Endothelial cell of umbilical vein (primary cell): ENCODE measurements at regions not wholly inside any gene's neighbourhood (a gene's known extent, or its start where the extent isn't known, plus 50 kb on each side); places are given as distances from the start of the nearest gene placed in this dataset.

ENCODE experiments used
- BruUV-seq: library from RNA; stranded (reverse); fragments of 400-500 nt; replicated peaks from 2 replicates; lab custom pipeline; 2021; lab: Mats Ljungman, UMichigan
- CTCF ChIA-PET: fragments of 300-600, 350-600 bp; sonication (Branson Sonifier 250); formaldehyde crosslinking; loops from one replicate; lab custom pipeline; 2021; ENCODE audit warnings: antibody characterized with exemption, inconsistent platforms; lab: Charles Lee
- POLR2A ChIA-PET: fragments of 300-600, 350-600 bp; sonication (Branson Sonifier 250); formaldehyde crosslinking; loops from one replicate; lab custom pipeline; 2021; ENCODE audit warnings: antibody characterized with exemption, inconsistent platforms; lab: Charles Lee
- DNase-seq: peaks from one replicate; pipeline ENCODE4 v3.0.0-alpha.2; 2011; ENCODE audit warnings: low read depth, low spot score
- FAIRE-seq: peaks from 2 replicates; lab custom pipeline; 2011; peaks lifted over from hg19 to GRCh38; lab: Jason Lieb, UNC
- H2AFZ ChIP-seq: 2 replicates; pipeline ENCODE4 v1.6.0; 2012; ENCODE audit warnings: low read depth, low read length, control low read depth, inconsistent platforms
- H3K27ac ChIP-seq: 2 replicates; pipeline ENCODE4 v1.5.1; 2011; ENCODE audit warnings: low read depth, mild to moderate bottlenecking, control low read depth, low read length, moderate library complexity; ENCODE audit not compliant: insufficient read depth
- H3K27me3 ChIP-seq, 2 experiments: 2 replicates each; pipeline versions ENCODE4 v1.6.0 to v1.6.1; 2011; ENCODE audit warnings: low read length in 2 of 2, mixed read lengths in 1 of 2; ENCODE audit not compliant: control insufficient read depth in 2 of 2, insufficient read depth in 2 of 2
- H3K36me3 ChIP-seq, 2 experiments: 2 replicates in 1 of 2; 3 replicates in 1 of 2; pipeline ENCODE4 v1.5.1; 2011; ENCODE audit warnings: low read length in 2 of 2, mild to moderate bottlenecking in 1 of 2, moderate library complexity in 1 of 2; ENCODE audit not compliant: control insufficient read depth in 2 of 2, insufficient read depth in 2 of 2; ENCODE audit errors: extremely low read depth in 1 of 2
- H3K4me1 ChIP-seq: 3 replicates; pipeline ENCODE4 v1.5.1; 2011; ENCODE audit warnings: mild to moderate bottlenecking, low read length; ENCODE audit not compliant: control insufficient read depth, insufficient read depth; ENCODE audit errors: extremely low read depth
- H3K4me2 ChIP-seq: 2 replicates; pipeline ENCODE4 v1.6.1; 2011; ENCODE audit warnings: low read length, control low read depth, mixed read lengths; ENCODE audit not compliant: insufficient read depth
- H3K4me3 ChIP-seq, 3 experiments: fragments of 200-600 bp in 1 of 3; sonication (generic), shearing (Covaris generic) in 1 of 3; replicated peaks in 1 of 3; 2 replicates each; pipeline ENCODE4 v1.5.1; 2011 to 2016; ENCODE audit warnings: control low read depth in 3 of 3, low read length in 3 of 3, mild to moderate bottlenecking in 2 of 3, inconsistent platforms in 1 of 3, low read depth in 1 of 3, moderate library complexity in 1 of 3; ENCODE audit not compliant: insufficient read depth in 1 of 3
- H3K79me2 ChIP-seq: 2 replicates; pipeline ENCODE4 v1.6.0; 2012; ENCODE audit warnings: low read length, inconsistent platforms; ENCODE audit not compliant: control insufficient read depth, insufficient read depth
- H3K9ac ChIP-seq: replicated peaks from 2 replicates; pipeline ENCODE3; 2011; ENCODE audit warnings: low read length, control low read depth; ENCODE audit not compliant: insufficient read depth; ENCODE audit errors: extremely low read depth
- H3K9me1 ChIP-seq: replicated peaks from 3 replicates; pipeline ENCODE4 v1.6.0; 2011; ENCODE audit warnings: mild to moderate bottlenecking, low read length; ENCODE audit not compliant: control insufficient read depth, insufficient read depth; ENCODE audit errors: extremely low read depth
- H3K9me3 ChIP-seq: replicated peaks from 2 replicates; pipeline ENCODE4 v1.5.1; 2012; ENCODE audit warnings: low read length, inconsistent platforms; ENCODE audit not compliant: control insufficient read depth, insufficient read depth
- H4K20me1 ChIP-seq: replicated peaks from 2 replicates; pipeline ENCODE3; 2011; ENCODE audit warnings: mild to moderate bottlenecking, low read length; ENCODE audit not compliant: control insufficient read depth, insufficient read depth; ENCODE audit errors: extremely low read depth
- EZH2 ChIP-seq: IDR thresholded peaks from 2 replicates; pipeline ENCODE4 v1.6.1; 2012; ENCODE audit warnings: borderline replicate concordance, low read depth, mild to moderate bottlenecking, moderate library complexity, low read length, inconsistent platforms; ENCODE audit not compliant: severe bottlenecking
- FOS ChIP-seq: IDR thresholded peaks from 2 replicates; pipeline ENCODE4 v1.6.1; 2011; ENCODE audit warnings: mild to moderate bottlenecking, low read length, moderate library complexity, borderline replicate concordance; ENCODE audit not compliant: insufficient read depth
- GATA2 ChIP-seq: IDR thresholded peaks from 2 replicates; pipeline ENCODE4 v1.7.0; 2011; ENCODE audit warnings: low read depth, mild to moderate bottlenecking, moderate library complexity, mixed read lengths, low read length; ENCODE audit not compliant: insufficient read length, insufficient read depth
- JUN ChIP-seq: IDR thresholded peaks from 2 replicates; pipeline ENCODE4 v1.6.1; 2011; ENCODE audit warnings: borderline replicate concordance, low read depth; ENCODE audit not compliant: insufficient read length, insufficient read depth
- MAX ChIP-seq: IDR thresholded peaks from 2 replicates; pipeline ENCODE4 v1.6.1; 2011; ENCODE audit not compliant: insufficient read depth, insufficient read length
- MYC ChIP-seq: IDR thresholded peaks from one replicate; pipeline ENCODE4 v1.6.1; 2011; ENCODE audit warnings: mild to moderate bottlenecking, low read depth, low read length
- POLR2A ChIP-seq: IDR thresholded peaks from 2 replicates; pipeline ENCODE4 v1.6.1; 2012; ENCODE audit warnings: low read depth, mild to moderate bottlenecking, control low read depth, low read length
- POLR2AphosphoS5 ChIP-seq: IDR thresholded peaks from 2 replicates; pipeline ENCODE4 v1.6.1; 2012; ENCODE audit warnings: low read depth, mild to moderate bottlenecking, control low read depth, low read length, moderate library complexity; ENCODE audit not compliant: insufficient read depth
- dilution Hi-C: fragments of 300-500 bp; cut with MboI; formaldehyde crosslinking; loops from one replicate; pipeline ENCODE4 v1.15.0; 2019; ENCODE audit warnings: low sequenced_read_pairs; ENCODE audit not compliant: extremely low pct_ligation_motif_present
- intact Hi-C: fragments of 100-400 bp; cut with micrococcal nuclease; formaldehyde crosslinking; loops from one replicate; pipeline ENCODE4 v1.10.0; 2022
- TF ChIP-seq, protein P1 (sequence below), 2 donors: IDR thresholded peaks; 1 replicate in 1 of 2; 2 replicates in 1 of 2; pipeline ENCODE4 v1.5.1; 2011; ENCODE audit warnings: low read length in 2 of 2, mild to moderate bottlenecking in 2 of 2, moderate library complexity in 2 of 2, control low read depth in 1 of 2, inconsistent platforms in 1 of 2, low read depth in 1 of 2; ENCODE audit not compliant: insufficient read depth in 1 of 2; ENCODE audit errors: extremely low read depth in 1 of 2

DNA sequence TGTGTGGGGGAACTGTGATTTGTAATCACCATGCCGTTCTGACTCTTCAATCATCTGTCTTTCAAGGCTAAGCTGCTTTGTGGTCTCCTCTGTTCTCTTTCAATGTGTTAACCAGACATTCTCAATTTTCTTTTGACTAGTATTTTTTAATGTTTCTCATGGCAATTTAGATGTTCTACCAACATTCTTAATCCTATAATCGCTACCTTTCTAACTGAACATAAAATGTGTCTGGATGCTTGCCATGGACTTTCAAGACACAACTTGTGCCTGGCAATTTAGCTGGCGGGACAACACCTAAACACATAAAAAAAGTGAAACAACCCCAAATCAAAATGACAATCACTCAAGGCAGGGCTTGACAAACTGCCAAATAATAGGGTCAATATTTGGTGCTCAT, 135.0 kb upstream of the ACKR3 start:
- DNase-seq = no peak
- no peak for FAIRE-seq
- Histone ChIP-seq H2AFZ (no peak overlapping the region), H3K27me3 (no peaks in the 10 kb centered on the region), H3K79me2 (no peaks in the 10 kb centered on the region), H3K4me1 (no peaks in the 10 kb centered on the region), H3K4me2 (no peak overlapping the region), H3K36me3 (no peaks in the 10 kb centered on the region), H3K9me3 (no peaks in the 10 kb centered on the region), H3K4me3 (no peak overlapping the region), H4K20me1 (no peaks in the 10 kb centered on the region), H3K9ac (no peak overlapping the region), H3K27ac (no peak overlapping the region), H3K9me1 (no peaks in the 10 kb centered on the region)
- ChIA-PET POLR2A (no interaction called here), CTCF (no interaction called here)
- no TSS peak for BruUV-seq
- no peak for TF ChIP-seq MYC
- TF ChIP-seq POLR2A = no peak
- no peak for TF ChIP-seq MAX
- no peak for TF ChIP-seq FOS
- no peak for TF ChIP-seq EZH2
- no peak for TF ChIP-seq GATA2
- no peak for TF ChIP-seq JUN
- TF ChIP-seq, protein P1, sequence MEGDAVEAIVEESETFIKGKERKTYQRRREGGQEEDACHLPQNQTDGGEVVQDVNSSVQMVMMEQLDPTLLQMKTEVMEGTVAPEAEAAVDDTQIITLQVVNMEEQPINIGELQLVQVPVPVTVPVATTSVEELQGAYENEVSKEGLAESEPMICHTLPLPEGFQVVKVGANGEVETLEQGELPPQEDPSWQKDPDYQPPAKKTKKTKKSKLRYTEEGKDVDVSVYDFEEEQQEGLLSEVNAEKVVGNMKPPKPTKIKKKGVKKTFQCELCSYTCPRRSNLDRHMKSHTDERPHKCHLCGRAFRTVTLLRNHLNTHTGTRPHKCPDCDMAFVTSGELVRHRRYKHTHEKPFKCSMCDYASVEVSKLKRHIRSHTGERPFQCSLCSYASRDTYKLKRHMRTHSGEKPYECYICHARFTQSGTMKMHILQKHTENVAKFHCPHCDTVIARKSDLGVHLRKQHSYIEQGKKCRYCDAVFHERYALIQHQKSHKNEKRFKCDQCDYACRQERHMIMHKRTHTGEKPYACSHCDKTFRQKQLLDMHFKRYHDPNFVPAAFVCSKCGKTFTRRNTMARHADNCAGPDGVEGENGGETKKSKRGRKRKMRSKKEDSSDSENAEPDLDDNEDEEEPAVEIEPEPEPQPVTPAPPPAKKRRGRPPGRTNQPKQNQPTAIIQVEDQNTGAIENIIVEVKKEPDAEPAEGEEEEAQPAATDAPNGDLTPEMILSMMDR (IDR thresholded peaks at IDR 0.05; ENCODE audit: extremely low read depth in 1 of 2, insufficient read depth in 1 of 2, low read depth in 1 of 2, low read length in 2 of 2) = no peak
- no peak for TF ChIP-seq POLR2AphosphoS5
- intact Hi-C loops = no loop called here
- dilution Hi-C loops = no loop called here
